ENCODE measurements at regions not wholly inside any gene's neighbourhood (a gene's known extent, or its start where the extent isn't known, plus 50 kb on each side); places are given as distances from the start of the nearest gene placed in this dataset.

GRCh38 chr1:59006289-59006658, 222.4 kb upstream of the JUN start:
- FAIRE-seq: no peak
- H3K9me1 ChIP-seq (ENCODE audit: control insufficient read depth, extremely low read depth, insufficient read depth, low read length): no peaks in the 10 kb centered on the region
- no peaks in the 10 kb centered on the region for H3K36me3 ChIP-seq (ENCODE audit: control insufficient read depth in 2 of 2, extremely low read depth in 1 of 2, insufficient read depth in 2 of 2, low read length in 2 of 2)
- dilution Hi-C loops (cut with MboI; ENCODE audit: extremely low pct_ligation_motif_present, low sequenced_read_pairs): no loop called here
- no peaks in the 10 kb centered on the region for H3K9me3 ChIP-seq (ENCODE audit: control insufficient read depth, low read depth, low read length)
- no peak overlapping the region for H2AFZ ChIP-seq (ENCODE audit: control insufficient read depth, low read length)
- TF ChIP-seq, protein P1, sequence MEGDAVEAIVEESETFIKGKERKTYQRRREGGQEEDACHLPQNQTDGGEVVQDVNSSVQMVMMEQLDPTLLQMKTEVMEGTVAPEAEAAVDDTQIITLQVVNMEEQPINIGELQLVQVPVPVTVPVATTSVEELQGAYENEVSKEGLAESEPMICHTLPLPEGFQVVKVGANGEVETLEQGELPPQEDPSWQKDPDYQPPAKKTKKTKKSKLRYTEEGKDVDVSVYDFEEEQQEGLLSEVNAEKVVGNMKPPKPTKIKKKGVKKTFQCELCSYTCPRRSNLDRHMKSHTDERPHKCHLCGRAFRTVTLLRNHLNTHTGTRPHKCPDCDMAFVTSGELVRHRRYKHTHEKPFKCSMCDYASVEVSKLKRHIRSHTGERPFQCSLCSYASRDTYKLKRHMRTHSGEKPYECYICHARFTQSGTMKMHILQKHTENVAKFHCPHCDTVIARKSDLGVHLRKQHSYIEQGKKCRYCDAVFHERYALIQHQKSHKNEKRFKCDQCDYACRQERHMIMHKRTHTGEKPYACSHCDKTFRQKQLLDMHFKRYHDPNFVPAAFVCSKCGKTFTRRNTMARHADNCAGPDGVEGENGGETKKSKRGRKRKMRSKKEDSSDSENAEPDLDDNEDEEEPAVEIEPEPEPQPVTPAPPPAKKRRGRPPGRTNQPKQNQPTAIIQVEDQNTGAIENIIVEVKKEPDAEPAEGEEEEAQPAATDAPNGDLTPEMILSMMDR (optimal IDR thresholded peaks at IDR 0.05 in 1 of 3, IDR thresholded peaks at IDR 0.05 in 1 of 3, conservative IDR thresholded peaks at IDR 0.05 in 1 of 3; ENCODE audit: extremely low read depth in 1 of 3, insufficient read depth in 2 of 3, low read length in 3 of 3): no peak
- TF ChIP-seq EZH2 (IDR thresholded peaks at IDR 0.05; ENCODE audit: low read length): no peak
- peaks cover 6% of the 10 kb centered on the region for H3K4me1 ChIP-seq (ENCODE audit: control insufficient read depth, extremely low read depth, insufficient read depth, low read length)
- no peak for DNase-seq (ENCODE audit: low read depth, low spot score)
- no peaks in the 10 kb centered on the region for H3K79me2 ChIP-seq (ENCODE audit: control insufficient read depth, insufficient read depth, low read length)
- H3K9ac ChIP-seq (ENCODE audit: control insufficient read depth, extremely low read depth, insufficient read depth, low read length): no peak overlapping the region
- no peaks in the 10 kb centered on the region for H4K20me1 ChIP-seq (ENCODE audit: control insufficient read depth, extremely low read depth, insufficient read depth, low read length)
- H3K27me3 ChIP-seq (ENCODE audit: control insufficient read depth, extremely low read depth, insufficient read depth, low read length): no peaks in the 10 kb centered on the region
- no peak overlapping the region for H3K4me2 ChIP-seq (ENCODE audit: control insufficient read depth, extremely low read depth, insufficient read depth, low read depth, low read length)
- no peak overlapping the region for H3K4me3 ChIP-seq (ENCODE audit: control insufficient read depth in 2 of 3, extremely low read depth in 1 of 3, insufficient read depth in 2 of 3, low read depth in 1 of 3, low read length in 3 of 3)
- H3K27ac ChIP-seq (ENCODE audit: control insufficient read depth, insufficient read depth, low read length): no peak overlapping the region

DNA sequence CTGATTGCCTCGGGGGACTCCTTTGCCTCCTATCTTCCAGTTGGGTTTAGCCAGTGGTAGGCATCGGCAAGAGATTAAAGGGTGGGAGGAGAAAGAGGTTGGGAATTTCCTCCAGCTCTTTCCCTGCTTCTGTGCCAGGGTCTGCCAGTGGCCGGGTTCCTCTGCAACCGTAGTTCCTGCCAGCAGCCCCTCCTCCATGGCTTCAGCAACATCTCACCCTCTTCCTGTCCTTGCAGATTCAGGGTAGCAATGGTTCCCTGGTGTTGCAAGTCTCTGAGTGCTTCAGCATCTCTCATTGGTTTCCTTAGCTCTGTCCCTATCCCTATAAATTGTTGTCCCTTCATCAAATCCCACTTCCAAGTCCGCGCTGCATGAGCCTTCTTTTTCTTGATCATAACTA, 223.1 kb upstream of the JUN start:
- Histone ChIP-seq H3K9ac (ENCODE audit: control insufficient read depth, extremely low read depth, insufficient read depth, low read length) (no peak overlapping the region), H3K27ac (ENCODE audit: control insufficient read depth, insufficient read depth, low read length) (no peak overlapping the region), H3K4me2 (ENCODE audit: control insufficient read depth, extremely low read depth, insufficient read depth, low read depth, low read length) (no peak overlapping the region), H3K36me3 (ENCODE audit: control insufficient read depth in 2 of 2, extremely low read depth in 1 of 2, insufficient read depth in 2 of 2, low read length in 2 of 2) (no peaks in the 10 kb centered on the region), H3K79me2 (ENCODE audit: control insufficient read depth, insufficient read depth, low read length) (no peaks in the 10 kb centered on the region), H4K20me1 (ENCODE audit: control insufficient read depth, extremely low read depth, insufficient read depth, low read length) (no peaks in the 10 kb centered on the region), H3K4me3 (ENCODE audit: control insufficient read depth in 2 of 3, extremely low read depth in 1 of 3, insufficient read depth in 2 of 3, low read depth in 1 of 3, low read length in 3 of 3) (no peak overlapping the region), H3K9me1 (ENCODE audit: control insufficient read depth, extremely low read depth, insufficient read depth, low read length) (no peaks in the 10 kb centered on the region), H2AFZ (ENCODE audit: control insufficient read depth, low read length) (no peak overlapping the region), H3K9me3 (ENCODE audit: control insufficient read depth, low read depth, low read length) (no peaks in the 10 kb centered on the region), H3K27me3 (ENCODE audit: control insufficient read depth, extremely low read depth, insufficient read depth, low read length) (no peaks in the 10 kb centered on the region), H3K4me1 (ENCODE audit: control insufficient read depth, extremely low read depth, insufficient read depth, low read length) (peaks cover 6% of the 10 kb centered on the region)
- dilution Hi-C loops (cut with MboI; ENCODE audit: extremely low pct_ligation_motif_present, low sequenced_read_pairs): no loop called here
- FAIRE-seq (no peak), DNase-seq (ENCODE audit: low read depth, low spot score) (no peak)
- TF ChIP-seq, protein P1 (optimal IDR thresholded peaks at IDR 0.05 in 1 of 3, IDR thresholded peaks at IDR 0.05 in 1 of 3, conservative IDR thresholded peaks at IDR 0.05 in 1 of 3; ENCODE audit: extremely low read depth in 1 of 3, insufficient read depth in 2 of 3, low read length in 3 of 3): no peak
- no peak for TF ChIP-seq EZH2 (IDR thresholded peaks at IDR 0.05; ENCODE audit: low read length)
